ENCODE measurements at regions not wholly inside any gene's neighbourhood (a gene's known extent, or its start where the extent isn't known, plus 50 kb on each side); places are given as distances from the start of the nearest gene placed in this dataset.

DNA sequence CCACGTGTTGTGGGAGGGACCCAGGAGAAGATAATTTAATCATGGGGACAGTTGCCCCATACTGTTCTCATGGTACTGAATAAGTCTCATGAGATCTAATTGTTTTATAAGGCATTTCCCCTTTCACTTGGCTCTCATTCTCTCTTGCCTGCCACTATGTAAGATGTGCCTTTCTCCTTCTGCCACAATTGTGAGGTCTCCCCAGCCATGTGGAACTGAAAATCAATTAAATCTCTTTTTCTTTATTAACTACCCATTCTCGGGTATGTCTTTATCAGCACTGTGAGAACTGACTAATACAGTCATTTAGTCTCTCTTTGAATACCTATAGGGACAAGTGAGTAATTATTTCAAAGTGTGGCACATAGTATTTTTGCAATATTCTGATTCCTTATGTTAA lies 269.2 kb upstream of the SMARCA2 start:
- no peaks in the 10 kb centered on the region for H3K27me3 ChIP-seq (ENCODE audit: control insufficient read depth, insufficient read depth, low read length, poor library complexity, severe bottlenecking)
- WGBS, 2 experiments (ENCODE audit: insufficient coverage in 1 of 2, insufficient read length in 1 of 2): 85% methylated on average over 2 of the region's 2 CpGs; no CpG with 5 or more reads in 1 of the 2 experiments
- Mint-ChIP-seq H3K27ac (no peak overlapping the region), H3K27me3 (ENCODE audit: insufficient read depth) (peaks cover 3% of the 10 kb centered on the region), H3K4me1 (peaks cover 25% of the 10 kb centered on the region), H3K4me3 (no peak overlapping the region), H3K36me3 (ENCODE audit: low read depth) (peaks cover 5% of the 10 kb centered on the region), H3K9me3 (peaks cover 18% of the 10 kb centered on the region)
- no peak overlapping the region for H3K27ac ChIP-seq (ENCODE audit: low read depth, low read length)
- no peak overlapping the region for H3K4me3 ChIP-seq (ENCODE audit: low read length)
- peaks cover 19% of the 10 kb centered on the region for H3K4me1 ChIP-seq (ENCODE audit: control insufficient read depth, insufficient read depth, low read length)
- DNase-seq: no peak
- TF ChIP-seq, protein P1, sequence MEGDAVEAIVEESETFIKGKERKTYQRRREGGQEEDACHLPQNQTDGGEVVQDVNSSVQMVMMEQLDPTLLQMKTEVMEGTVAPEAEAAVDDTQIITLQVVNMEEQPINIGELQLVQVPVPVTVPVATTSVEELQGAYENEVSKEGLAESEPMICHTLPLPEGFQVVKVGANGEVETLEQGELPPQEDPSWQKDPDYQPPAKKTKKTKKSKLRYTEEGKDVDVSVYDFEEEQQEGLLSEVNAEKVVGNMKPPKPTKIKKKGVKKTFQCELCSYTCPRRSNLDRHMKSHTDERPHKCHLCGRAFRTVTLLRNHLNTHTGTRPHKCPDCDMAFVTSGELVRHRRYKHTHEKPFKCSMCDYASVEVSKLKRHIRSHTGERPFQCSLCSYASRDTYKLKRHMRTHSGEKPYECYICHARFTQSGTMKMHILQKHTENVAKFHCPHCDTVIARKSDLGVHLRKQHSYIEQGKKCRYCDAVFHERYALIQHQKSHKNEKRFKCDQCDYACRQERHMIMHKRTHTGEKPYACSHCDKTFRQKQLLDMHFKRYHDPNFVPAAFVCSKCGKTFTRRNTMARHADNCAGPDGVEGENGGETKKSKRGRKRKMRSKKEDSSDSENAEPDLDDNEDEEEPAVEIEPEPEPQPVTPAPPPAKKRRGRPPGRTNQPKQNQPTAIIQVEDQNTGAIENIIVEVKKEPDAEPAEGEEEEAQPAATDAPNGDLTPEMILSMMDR (conservative IDR thresholded peaks at IDR 0.05): no peak
- H3K36me3 ChIP-seq (ENCODE audit: control insufficient read depth, insufficient read depth, low read length): no peaks in the 10 kb centered on the region
- H3K9me3 ChIP-seq (ENCODE audit: control insufficient read depth, low read length): peaks cover 11% of the 10 kb centered on the region
- H3K9ac ChIP-seq (ENCODE audit: extremely low read depth, low read length, poor library complexity, severe bottlenecking): no peak overlapping the region

DNA sequence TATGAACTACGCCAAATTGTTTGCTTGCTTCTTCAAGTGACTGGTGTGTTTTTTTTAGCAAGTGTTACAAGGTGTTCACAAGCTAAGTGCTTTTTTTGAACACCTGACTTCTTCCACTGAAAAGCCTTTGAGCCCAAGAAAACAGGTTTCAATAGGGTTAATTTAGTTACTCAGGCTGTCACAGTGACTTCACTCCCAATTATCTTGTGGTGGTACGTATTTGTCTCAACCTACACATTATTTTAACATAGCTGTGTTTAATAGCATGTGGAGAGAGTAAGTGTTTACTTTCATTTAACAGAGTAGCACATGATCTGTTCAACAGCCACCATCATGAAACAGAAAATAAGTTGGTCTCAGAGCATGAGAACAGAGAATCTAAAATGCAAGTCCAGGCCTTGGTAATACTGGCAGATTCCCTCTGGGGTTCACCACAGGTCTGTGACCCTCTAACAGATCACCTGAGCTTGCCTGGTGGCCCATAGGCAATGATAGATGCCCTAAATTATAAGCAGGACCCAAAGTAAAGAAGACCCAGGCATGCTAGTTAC lies 267.7 kb upstream of the SMARCA2 start:
- H3K27ac Mint-ChIP-seq: no peak overlapping the region
- no peaks in the 10 kb centered on the region for H3K36me3 ChIP-seq (ENCODE audit: control insufficient read depth, insufficient read depth, low read length)
- peaks cover 16% of the 10 kb centered on the region for H3K4me1 ChIP-seq (ENCODE audit: control insufficient read depth, insufficient read depth, low read length)
- H3K9me3 ChIP-seq (ENCODE audit: control insufficient read depth, low read length): peaks cover 4% of the 10 kb centered on the region
- DNase-seq: no peak
- no peak overlapping the region for H3K4me3 ChIP-seq (ENCODE audit: low read length)
- H3K4me3 Mint-ChIP-seq: no peak overlapping the region
- peaks cover 24% of the 10 kb centered on the region for H3K4me1 Mint-ChIP-seq
- H3K27me3 ChIP-seq (ENCODE audit: control insufficient read depth, insufficient read depth, low read length, poor library complexity, severe bottlenecking): no peaks in the 10 kb centered on the region
- peaks cover 2% of the 10 kb centered on the region for H3K27me3 Mint-ChIP-seq (ENCODE audit: insufficient read depth)
- WGBS, 2 experiments (ENCODE audit: insufficient coverage in 1 of 2, insufficient read length in 1 of 2): 85% methylated on average over 2 of the region's 2 CpGs; no CpG with 5 or more reads in 1 of the 2 experiments
- H3K36me3 Mint-ChIP-seq (ENCODE audit: low read depth): no peaks in the 10 kb centered on the region
- TF ChIP-seq, protein P1 (conservative IDR thresholded peaks at IDR 0.05): no peak
- H3K9me3 Mint-ChIP-seq: peaks cover 31% of the 10 kb centered on the region
- H3K9ac ChIP-seq (ENCODE audit: extremely low read depth, low read length, poor library complexity, severe bottlenecking): no peak overlapping the region
- H3K27ac ChIP-seq (ENCODE audit: low read depth, low read length): no peak overlapping the region

DNA sequence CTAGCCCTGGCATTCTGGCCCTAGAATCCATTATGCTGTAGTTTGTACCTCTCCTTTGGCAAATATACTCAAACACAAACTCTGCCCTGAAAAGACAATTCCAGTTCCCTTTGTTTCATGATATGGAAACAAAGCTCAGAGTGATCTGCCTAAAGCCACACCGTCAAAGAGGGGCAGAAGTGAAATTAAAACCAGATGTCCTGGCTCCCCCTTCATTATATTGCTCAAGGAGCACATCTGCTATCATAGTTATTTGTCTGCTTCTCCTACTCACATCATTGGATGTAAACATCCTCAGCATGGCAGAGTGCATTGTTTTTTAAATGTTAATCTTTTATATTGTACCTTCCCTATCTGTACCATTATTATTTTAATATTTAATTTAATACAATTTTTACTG lies 266.7 kb upstream of the SMARCA2 start:
- TF ChIP-seq, protein P1 (conservative IDR thresholded peaks at IDR 0.05): no peak
- Mint-ChIP-seq H3K36me3 (ENCODE audit: low read depth) (no peaks in the 10 kb centered on the region), H3K27ac (no peak overlapping the region), H3K4me3 (no peak overlapping the region), H3K9me3 (peaks cover 39% of the 10 kb centered on the region), H3K27me3 (ENCODE audit: insufficient read depth) (peaks cover 2% of the 10 kb centered on the region), H3K4me1 (peaks cover 14% of the 10 kb centered on the region)
- Histone ChIP-seq H3K27ac (ENCODE audit: low read depth, low read length) (no peak overlapping the region), H3K36me3 (ENCODE audit: control insufficient read depth, insufficient read depth, low read length) (no peaks in the 10 kb centered on the region), H3K4me1 (ENCODE audit: control insufficient read depth, insufficient read depth, low read length) (peaks cover 8% of the 10 kb centered on the region), H3K27me3 (ENCODE audit: control insufficient read depth, insufficient read depth, low read length, poor library complexity, severe bottlenecking) (no peaks in the 10 kb centered on the region), H3K4me3 (ENCODE audit: low read length) (no peak overlapping the region), H3K9ac (ENCODE audit: extremely low read depth, low read length, poor library complexity, severe bottlenecking) (no peak overlapping the region), H3K9me3 (ENCODE audit: control insufficient read depth, low read length) (peaks cover 4% of the 10 kb centered on the region)
- 82% methylated on average over 1 of the region's 1 CpG; no CpG with 5 or more reads in 1 of the 2 experiments for WGBS, 2 experiments (ENCODE audit: insufficient coverage in 1 of 2, insufficient read length in 1 of 2)
- no peak for DNase-seq

All from endodermal cell (in vitro differentiated cells).